SK-N-SH treated with all-trans-retinoic acid at 6 μM for 48 hours (cell line): ENCODE measurements at regions not wholly inside any gene's neighbourhood (a gene's known extent, or its start where the extent isn't known, plus 50 kb on each side); places are given as distances from the start of the nearest gene placed in this dataset.

Experiments
- ISL1 ChIP-seq: fragments of 250-450 bp; sonication (Bioruptor Pico); IDR thresholded peaks from 2 replicates; pipeline ENCODE4 v2.1.2; 2022; ENCODE audit warnings: mild to moderate bottlenecking, moderate library complexity
- ZFP30 ChIP-seq: fragments of 450-650 bp; formaldehyde crosslinking; IDR thresholded peaks from 2 replicates; pipeline ENCODE4 v1.5.0; 2022; ENCODE audit warnings: mild to moderate bottlenecking, moderate library complexity
- ZNF70 ChIP-seq: fragments of 450-650 bp; formaldehyde crosslinking; IDR thresholded peaks from 2 replicates; pipeline ENCODE4 v1.5.0; 2020; ENCODE audit warnings: mild to moderate bottlenecking, moderate library complexity

- TF ChIP-seq ZNF70 (CRISPR knock-in tag), result no peak
- peak; percentile 85 for TF ChIP-seq ISL1 (CRISPR knock-in tag)
- no peak for TF ChIP-seq ZFP30 (CRISPR knock-in tag)
These were observed 205.9 kb upstream of the MIR17HG start for GRCh38 chr13:91141543-91142061.
